Hepatocyte (in vitro differentiated cells): ENCODE measurements at regions not wholly inside any gene's neighbourhood (a gene's known extent, or its start where the extent isn't known, plus 50 kb on each side); places are given as distances from the start of the nearest gene placed in this dataset.
A peak's percentile ranks its signal among the peaks of the same experiment; 100 is the strongest.
"Not testable (repeated sequence)": the region's sequence is repeated elsewhere in the genome, so short reads cannot be mapped to it uniquely, and the experiment has no call there.

ENCODE experiments used
- DNase-seq: peaks from one replicate; pipeline ENCODE4 v3.0.0-alpha.2; 2016; ENCODE audit warnings: low spot score
- H2AFZ ChIP-seq: fragments of 200-600 bp; sonication (generic); 2 replicates; pipeline ENCODE4 v1.6.0; 2016; ENCODE audit warnings: antibody characterized with exemption, mild to moderate bottlenecking
- H3K27ac ChIP-seq: fragments of 200-600 bp; sonication (generic); 2 replicates; pipeline ENCODE4 v1.5.1; 2016; ENCODE audit warnings: mild to moderate bottlenecking
- H3K27me3 ChIP-seq: fragments of 200-600 bp; sonication (generic); 2 replicates; pipeline ENCODE4 v1.6.1; 2016
- H3K36me3 ChIP-seq: fragments of 200-600 bp; sonication (generic); replicated peaks from 2 replicates; pipeline ENCODE4 v1.5.1; 2016; ENCODE audit warnings: low read depth; ENCODE audit not compliant: insufficient read depth
- H3K4me1 ChIP-seq: fragments of 200-600 bp; sonication (generic); 2 replicates; pipeline ENCODE4 v1.5.1; 2016; ENCODE audit warnings: mild to moderate bottlenecking, moderate library complexity; ENCODE audit not compliant: insufficient read depth
- H3K4me2 ChIP-seq: fragments of 200-600 bp; sonication (generic); 2 replicates; pipeline ENCODE4 v1.6.0; 2016
- H3K4me3 ChIP-seq: fragments of 200-600 bp; sonication (generic); 2 replicates; pipeline ENCODE4 v1.5.1; 2016; ENCODE audit warnings: mild to moderate bottlenecking
- H3K79me2 ChIP-seq: fragments of 200-600 bp; sonication (generic); 2 replicates; pipeline ENCODE4 v1.6.0; 2017; ENCODE audit warnings: mild to moderate bottlenecking
- H3K9me2 ChIP-seq: fragments of 200-600 bp; sonication (generic); replicated peaks from 2 replicates; pipeline ENCODE4 v1.6.0; 2017; ENCODE audit warnings: mild to moderate bottlenecking; ENCODE audit not compliant: insufficient read depth
- H3K9me3 ChIP-seq: fragments of 200-600 bp; sonication (generic); 2 replicates; pipeline ENCODE4 v1.5.1; 2016; ENCODE audit warnings: low read depth, mild to moderate bottlenecking
- H4K20me1 ChIP-seq: fragments of 200-600 bp; sonication (generic); 2 replicates; pipeline ENCODE4 v1.6.0; 2016; ENCODE audit warnings: mild to moderate bottlenecking; ENCODE audit not compliant: insufficient read depth, poor library complexity, severe bottlenecking
- CTCF ChIP-seq: fragments of 200-600 bp; sonication (generic); IDR thresholded peaks from 2 replicates; pipeline ENCODE4 v1.5.1; 2016; ENCODE audit warnings: antibody characterized with exemption, mild to moderate bottlenecking; ENCODE audit not compliant: poor library complexity
- EZH2 ChIP-seq: fragments of 200-600 bp; sonication (generic); IDR thresholded peaks from 2 replicates; pipeline ENCODE4 v1.6.1; 2016; ENCODE audit warnings: antibody characterized with exemption, mild to moderate bottlenecking, borderline replicate concordance
- EZH2phosphoT487 ChIP-seq: fragments of 200-600 bp; sonication (generic); IDR thresholded peaks from one replicate; pipeline ENCODE4 v1.6.1; 2018; ENCODE audit warnings: antibody characterized with exemption, mild to moderate bottlenecking, low read depth, moderate library complexity; ENCODE audit not compliant: unreplicated experiment, severe bottlenecking
- WGBS: methylation state at CpG from one replicate; pipeline ENCODE4 v1.1.6; 2016; ENCODE audit warnings: low lambda C conversion rate; ENCODE audit errors: missing lambda C conversion rate; 5-methylcytosine and 5-hydroxymethylcytosine counted together

GRCh38 chr11:93921695-93922468, 71.5 kb upstream of the VSTM5 start:
- DNase-seq = peak; percentile 76
- TF ChIP-seq CTCF = peak; percentile 66
- no peak for TF ChIP-seq EZH2
- TF ChIP-seq EZH2phosphoT487 = no peak
- Histone ChIP-seq H3K27ac (peak overlapping the region; percentile 88), H3K79me2 (no peaks in the 10 kb centered on the region), H4K20me1 (no peaks in the 10 kb centered on the region), H3K4me3 (no peak overlapping the region), H3K4me2 (no peak overlapping the region), H3K27me3 (no peaks in the 10 kb centered on the region), H3K9me3 (no peaks in the 10 kb centered on the region), H3K9me2 (no peaks in the 10 kb centered on the region), H3K4me1 (no peaks in the 10 kb centered on the region), H2AFZ (no peak overlapping the region), H3K36me3 (no peaks in the 10 kb centered on the region)
- WGBS = 43% methylated on average over 7 of the region's 7 CpGs

- peak; percentile 66 for DNase-seq
- Histone ChIP-seq H3K4me1 (no peaks in the 10 kb centered on the region), H2AFZ (no peak overlapping the region), H3K27ac (peak overlapping the region; percentile 91), H3K9me3 (no peaks in the 10 kb centered on the region), H3K4me2 (no peak overlapping the region), H3K9me2 (no peaks in the 10 kb centered on the region), H3K79me2 (no peaks in the 10 kb centered on the region), H4K20me1 (no peaks in the 10 kb centered on the region), H3K4me3 (no peak overlapping the region), H3K36me3 (no peaks in the 10 kb centered on the region), H3K27me3 (no peaks in the 10 kb centered on the region)
- TF ChIP-seq EZH2phosphoT487 = no peak
- TF ChIP-seq CTCF = no peak
- TF ChIP-seq EZH2 = no peak
- 48% methylated on average over 4 of the region's 4 CpGs for WGBS
Observed at GRCh38 chr11:93922830-93923229, 72.4 kb upstream of the VSTM5 start.

GRCh38 chr11:93926099-93926498, 75.7 kb upstream of the VSTM5 start:
- DNase-seq, H3K79me2 ChIP-seq, H3K9me2 ChIP-seq, H3K9me3 ChIP-seq, H3K27ac ChIP-seq, H3K4me1 ChIP-seq, H3K36me3 ChIP-seq, H3K4me2 ChIP-seq, H4K20me1 ChIP-seq, H3K27me3 ChIP-seq, H2AFZ ChIP-seq, H3K4me3 ChIP-seq: not testable (repeated sequence)
- 87% methylated on average over 2 of the region's 2 CpGs for WGBS

GRCh38 chr11:93929407-93929806, 79.0 kb upstream of the VSTM5 start:
- Histone ChIP-seq H3K9me2 (no peaks in the 10 kb centered on the region), H3K4me3 (no peak overlapping the region), H3K36me3 (no peaks in the 10 kb centered on the region), H3K27ac (no peak overlapping the region), H3K4me2 (no peak overlapping the region), H3K27me3 (no peaks in the 10 kb centered on the region), H3K4me1 (no peaks in the 10 kb centered on the region), H2AFZ (no peak overlapping the region), H3K9me3 (no peaks in the 10 kb centered on the region), H4K20me1 (no peaks in the 10 kb centered on the region), H3K79me2 (no peaks in the 10 kb centered on the region)
- DNase-seq = no peak
- WGBS = 89% methylated on average over 1 of the region's 1 CpG
- no peak for TF ChIP-seq CTCF
- TF ChIP-seq EZH2 = no peak
- TF ChIP-seq EZH2phosphoT487 = no peak
